ENCODE measurements at regions not wholly inside any gene's neighbourhood (a gene's known extent, or its start where the extent isn't known, plus 50 kb on each side); places are given as distances from the start of the nearest gene placed in this dataset.

DNA sequence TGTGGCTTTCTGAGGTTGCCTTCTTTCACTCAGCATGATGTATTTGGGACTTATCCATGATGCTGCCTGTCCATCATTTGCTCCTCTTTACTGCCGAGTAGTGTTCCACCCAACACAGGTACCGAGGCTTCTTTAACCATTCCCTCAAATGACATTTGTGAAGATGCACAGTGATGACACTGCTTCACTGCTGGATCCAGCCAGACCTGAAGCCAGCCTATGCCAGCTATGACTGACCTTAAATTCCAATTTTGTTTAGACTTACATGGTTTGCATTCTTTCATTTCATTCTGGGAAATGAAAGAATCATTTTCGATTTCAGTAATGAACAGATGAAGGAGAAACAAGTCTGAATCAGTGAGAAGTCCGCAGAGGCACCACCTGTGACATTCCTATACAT is 271.0 kb downstream of the AACS start:
- TF ChIP-seq ZFX (IDR thresholded peaks at IDR 0.05; ENCODE audit: borderline replicate concordance), result no peak
- TF ChIP-seq, protein P1, sequence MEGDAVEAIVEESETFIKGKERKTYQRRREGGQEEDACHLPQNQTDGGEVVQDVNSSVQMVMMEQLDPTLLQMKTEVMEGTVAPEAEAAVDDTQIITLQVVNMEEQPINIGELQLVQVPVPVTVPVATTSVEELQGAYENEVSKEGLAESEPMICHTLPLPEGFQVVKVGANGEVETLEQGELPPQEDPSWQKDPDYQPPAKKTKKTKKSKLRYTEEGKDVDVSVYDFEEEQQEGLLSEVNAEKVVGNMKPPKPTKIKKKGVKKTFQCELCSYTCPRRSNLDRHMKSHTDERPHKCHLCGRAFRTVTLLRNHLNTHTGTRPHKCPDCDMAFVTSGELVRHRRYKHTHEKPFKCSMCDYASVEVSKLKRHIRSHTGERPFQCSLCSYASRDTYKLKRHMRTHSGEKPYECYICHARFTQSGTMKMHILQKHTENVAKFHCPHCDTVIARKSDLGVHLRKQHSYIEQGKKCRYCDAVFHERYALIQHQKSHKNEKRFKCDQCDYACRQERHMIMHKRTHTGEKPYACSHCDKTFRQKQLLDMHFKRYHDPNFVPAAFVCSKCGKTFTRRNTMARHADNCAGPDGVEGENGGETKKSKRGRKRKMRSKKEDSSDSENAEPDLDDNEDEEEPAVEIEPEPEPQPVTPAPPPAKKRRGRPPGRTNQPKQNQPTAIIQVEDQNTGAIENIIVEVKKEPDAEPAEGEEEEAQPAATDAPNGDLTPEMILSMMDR (IDR thresholded peaks at IDR 0.05), result no peak
